ENCODE measurements at regions not wholly inside any gene's neighbourhood (a gene's known extent, or its start where the extent isn't known, plus 50 kb on each side); places are given as distances from the start of the nearest gene placed in this dataset.

- Mint-ChIP-seq H3K27me3 (ENCODE audit: low read depth) (no peaks in the 10 kb centered on the region), H3K9me3 (no peaks in the 10 kb centered on the region), H3K27ac (no peak overlapping the region), H3K4me1 (ENCODE audit: low read depth) (no peaks in the 10 kb centered on the region), H3K36me3 (ENCODE audit: low read depth) (no peaks in the 10 kb centered on the region), H3K4me3 (no peak overlapping the region)
- DNase-seq (ENCODE audit: low spot score): no peak
These were observed 140.4 kb downstream of the PMP22 start for GRCh38 chr17:15124746-15125145.

- no peak overlapping the region for H3K27ac Mint-ChIP-seq
- H3K9me3 Mint-ChIP-seq: no peaks in the 10 kb centered on the region
- no peak overlapping the region for H3K4me3 Mint-ChIP-seq
- no peaks in the 10 kb centered on the region for H3K27me3 Mint-ChIP-seq (ENCODE audit: low read depth)
- DNase-seq (ENCODE audit: low spot score): no peak
- no peaks in the 10 kb centered on the region for H3K4me1 Mint-ChIP-seq (ENCODE audit: low read depth)
- H3K36me3 Mint-ChIP-seq (ENCODE audit: low read depth): no peaks in the 10 kb centered on the region
These were observed 140.9 kb downstream of the PMP22 start for GRCh38 chr17:15124264-15124595.

GRCh38 chr17:15123593-15124263, 141.4 kb downstream of the PMP22 start:
- Mint-ChIP-seq H3K27me3 (ENCODE audit: low read depth) (no peaks in the 10 kb centered on the region), H3K4me3 (no peak overlapping the region), H3K4me1 (ENCODE audit: low read depth) (no peaks in the 10 kb centered on the region), H3K36me3 (ENCODE audit: low read depth) (no peaks in the 10 kb centered on the region), H3K27ac (no peak overlapping the region), H3K9me3 (no peaks in the 10 kb centered on the region)
- DNase-seq (ENCODE audit: low spot score): no peak

- Mint-ChIP-seq H3K4me1 (ENCODE audit: low read depth) (no peaks in the 10 kb centered on the region), H3K4me3 (no peak overlapping the region), H3K27ac (no peak overlapping the region), H3K27me3 (ENCODE audit: low read depth) (no peaks in the 10 kb centered on the region), H3K9me3 (peaks cover 6% of the 10 kb centered on the region), H3K36me3 (ENCODE audit: low read depth) (no peaks in the 10 kb centered on the region)
- DNase-seq (ENCODE audit: low spot score): no peak
These were observed 142.3 kb downstream of the PMP22 start for GRCh38 chr17:15122857-15123256.

GRCh38 chr17:15121426-15121825, 143.7 kb downstream of the PMP22 start:
- no peak overlapping the region for H3K4me3 Mint-ChIP-seq
- no peaks in the 10 kb centered on the region for H3K36me3 Mint-ChIP-seq (ENCODE audit: low read depth)
- DNase-seq (ENCODE audit: low spot score): no peak
- peaks cover 9% of the 10 kb centered on the region for H3K9me3 Mint-ChIP-seq
- no peak overlapping the region for H3K27ac Mint-ChIP-seq
- H3K4me1 Mint-ChIP-seq (ENCODE audit: low read depth): no peaks in the 10 kb centered on the region
- no peaks in the 10 kb centered on the region for H3K27me3 Mint-ChIP-seq (ENCODE audit: low read depth)

GRCh38 chr17:15119968-15120367, 145.2 kb downstream of the PMP22 start:
- Mint-ChIP-seq H3K4me3 (no peak overlapping the region), H3K9me3 (peaks cover 16% of the 10 kb centered on the region), H3K27me3 (ENCODE audit: low read depth) (no peaks in the 10 kb centered on the region), H3K4me1 (ENCODE audit: low read depth) (no peaks in the 10 kb centered on the region), H3K27ac (no peak overlapping the region), H3K36me3 (ENCODE audit: low read depth) (no peaks in the 10 kb centered on the region)
- DNase-seq (ENCODE audit: low spot score): no peak

- Mint-ChIP-seq H3K9me3 (peaks cover 16% of the 10 kb centered on the region), H3K36me3 (ENCODE audit: low read depth) (no peaks in the 10 kb centered on the region), H3K27ac (no peak overlapping the region), H3K27me3 (ENCODE audit: low read depth) (no peaks in the 10 kb centered on the region), H3K4me3 (no peak overlapping the region), H3K4me1 (ENCODE audit: low read depth) (no peaks in the 10 kb centered on the region)
- DNase-seq (ENCODE audit: low spot score): no peak
These were observed 147.9 kb downstream of the PMP22 start for GRCh38 chr17:15117239-15117638.

GRCh38 chr17:15112846-15113617, 152.1 kb downstream of the PMP22 start:
- H3K27me3 Mint-ChIP-seq (ENCODE audit: low read depth): no peaks in the 10 kb centered on the region
- no peaks in the 10 kb centered on the region for H3K4me1 Mint-ChIP-seq (ENCODE audit: low read depth)
- no peak overlapping the region for H3K27ac Mint-ChIP-seq
- H3K4me3 Mint-ChIP-seq: no peak overlapping the region
- peaks cover 10% of the 10 kb centered on the region for H3K9me3 Mint-ChIP-seq
- DNase-seq (ENCODE audit: low spot score): no peak
- H3K36me3 Mint-ChIP-seq (ENCODE audit: low read depth): no peaks in the 10 kb centered on the region

- no peaks in the 10 kb centered on the region for H3K27me3 Mint-ChIP-seq (ENCODE audit: low read depth)
- H3K9me3 Mint-ChIP-seq: no peaks in the 10 kb centered on the region
- no peak overlapping the region for H3K27ac Mint-ChIP-seq
- no peak for DNase-seq (ENCODE audit: low spot score)
- H3K36me3 Mint-ChIP-seq (ENCODE audit: low read depth): no peaks in the 10 kb centered on the region
- no peaks in the 10 kb centered on the region for H3K4me1 Mint-ChIP-seq (ENCODE audit: low read depth)
- no peak overlapping the region for H3K4me3 Mint-ChIP-seq
These were observed 155.5 kb downstream of the PMP22 start for GRCh38 chr17:15109608-15110007.

GRCh38 chr17:15108992-15109391, 156.1 kb downstream of the PMP22 start:
- no peak for DNase-seq (ENCODE audit: low spot score)
- H3K4me1 Mint-ChIP-seq (ENCODE audit: low read depth): no peaks in the 10 kb centered on the region
- no peaks in the 10 kb centered on the region for H3K36me3 Mint-ChIP-seq (ENCODE audit: low read depth)
- H3K9me3 Mint-ChIP-seq: no peaks in the 10 kb centered on the region
- no peak overlapping the region for H3K27ac Mint-ChIP-seq
- no peaks in the 10 kb centered on the region for H3K27me3 Mint-ChIP-seq (ENCODE audit: low read depth)
- no peak overlapping the region for H3K4me3 Mint-ChIP-seq

GRCh38 chr17:15106540-15106939, 158.6 kb downstream of the PMP22 start:
- no peaks in the 10 kb centered on the region for H3K4me1 Mint-ChIP-seq (ENCODE audit: low read depth)
- H3K9me3 Mint-ChIP-seq: no peaks in the 10 kb centered on the region
- no peaks in the 10 kb centered on the region for H3K27me3 Mint-ChIP-seq (ENCODE audit: low read depth)
- no peak overlapping the region for H3K4me3 Mint-ChIP-seq
- no peaks in the 10 kb centered on the region for H3K36me3 Mint-ChIP-seq (ENCODE audit: low read depth)
- H3K27ac Mint-ChIP-seq: no peak overlapping the region
- no peak for DNase-seq (ENCODE audit: low spot score)

GRCh38 chr17:15103785-15104184, 161.3 kb downstream of the PMP22 start:
- Mint-ChIP-seq H3K36me3 (ENCODE audit: low read depth) (no peaks in the 10 kb centered on the region), H3K4me1 (ENCODE audit: low read depth) (no peaks in the 10 kb centered on the region), H3K9me3 (no peaks in the 10 kb centered on the region), H3K27ac (no peak overlapping the region), H3K4me3 (no peak overlapping the region), H3K27me3 (ENCODE audit: low read depth) (no peaks in the 10 kb centered on the region)
- no peak for DNase-seq (ENCODE audit: low spot score)

- H3K9me3 Mint-ChIP-seq: no peaks in the 10 kb centered on the region
- H3K36me3 Mint-ChIP-seq (ENCODE audit: low read depth): no peaks in the 10 kb centered on the region
- no peaks in the 10 kb centered on the region for H3K27me3 Mint-ChIP-seq (ENCODE audit: low read depth)
- no peak overlapping the region for H3K27ac Mint-ChIP-seq
- H3K4me3 Mint-ChIP-seq: no peak overlapping the region
- no peak for DNase-seq (ENCODE audit: low spot score)
- H3K4me1 Mint-ChIP-seq (ENCODE audit: low read depth): no peaks in the 10 kb centered on the region
These were observed 164.0 kb downstream of the PMP22 start for GRCh38 chr17:15101175-15101574.

- no peaks in the 10 kb centered on the region for H3K36me3 Mint-ChIP-seq (ENCODE audit: low read depth)
- no peaks in the 10 kb centered on the region for H3K27me3 Mint-ChIP-seq (ENCODE audit: low read depth)
- H3K27ac Mint-ChIP-seq: no peak overlapping the region
- H3K9me3 Mint-ChIP-seq: no peaks in the 10 kb centered on the region
- no peak for DNase-seq (ENCODE audit: low spot score)
- no peaks in the 10 kb centered on the region for H3K4me1 Mint-ChIP-seq (ENCODE audit: low read depth)
- H3K4me3 Mint-ChIP-seq: no peak overlapping the region
These were observed 168.6 kb downstream of the PMP22 start for GRCh38 chr17:15096511-15096910.

- Mint-ChIP-seq H3K9me3 (no peaks in the 10 kb centered on the region), H3K27me3 (ENCODE audit: low read depth) (no peaks in the 10 kb centered on the region), H3K4me1 (ENCODE audit: low read depth) (no peaks in the 10 kb centered on the region), H3K4me3 (no peak overlapping the region), H3K36me3 (ENCODE audit: low read depth) (no peaks in the 10 kb centered on the region), H3K27ac (no peak overlapping the region)
- DNase-seq (ENCODE audit: low spot score): no peak
These were observed 169.2 kb downstream of the PMP22 start for GRCh38 chr17:15095935-15096334.

Data from T-helper 2 cell treated with Interferon-gamma antibody and Interleukin-4, amounts not matched to agents 5 μg/mL and 100 μg/mL, for 36 hours (primary cell).